MV-4-11 (cell line): ENCODE measurements at regions not wholly inside any gene's neighbourhood (a gene's known extent, or its start where the extent isn't known, plus 50 kb on each side); places are given as distances from the start of the nearest gene placed in this dataset.

ENCODE experiments used
- DNase-seq: peaks from one replicate; lab custom pipeline; 2025; lab: John Stamatoyannopoulos, UW

- DNase-seq: peak; percentile 67
These were observed 201.1 kb upstream of the FBXO11 start for GRCh38 chr2:48107326-48107925.

GRCh38 chr2:48108455-48108854, 202.2 kb upstream of the FBXO11 start:
- DNase-seq: no peak

- peak; percentile 66 for DNase-seq
These were observed 203.3 kb upstream of the FBXO11 start for GRCh38 chr2:48109491-48110204.

GRCh38 chr2:48110492-48110891, 204.0 kb upstream of the FOXN2 start:
- no peak for DNase-seq

GRCh38 chr2:48112911-48113680, 201.4 kb upstream of the FOXN2 start:
- peak; percentile 99 for DNase-seq

GRCh38 chr2:48113767-48114166, 200.7 kb upstream of the FOXN2 start:
- peak; percentile 37 for DNase-seq

- peak; percentile 68 for DNase-seq
These were observed 200.2 kb upstream of the FOXN2 start for GRCh38 chr2:48114256-48114655.

GRCh38 chr2:48116497-48116896, 198.0 kb upstream of the FOXN2 start:
- DNase-seq: peak; percentile 68

- DNase-seq: no peak
These were observed 195.6 kb upstream of the FOXN2 start for GRCh38 chr2:48118895-48119294.

GRCh38 chr2:48120112-48120511, 194.4 kb upstream of the FOXN2 start:
- no peak for DNase-seq

- DNase-seq: peak; percentile 94
These were observed 193.7 kb upstream of the FOXN2 start for GRCh38 chr2:48120759-48121242.

- DNase-seq: no peak
These were observed 192.3 kb upstream of the FOXN2 start for GRCh38 chr2:48122166-48122565.

- no peak for DNase-seq
These were observed 189.9 kb upstream of the FOXN2 start for GRCh38 chr2:48124592-48124991.

- peak; percentile 22 for DNase-seq
These were observed 188.3 kb upstream of the FOXN2 start for GRCh38 chr2:48126162-48126561.

GRCh38 chr2:48127612-48128191, 186.8 kb upstream of the FOXN2 start:
- no peak for DNase-seq

GRCh38 chr2:48129293-48129950, 185.1 kb upstream of the FOXN2 start:
- DNase-seq: no peak

- no peak for DNase-seq
These were observed 182.8 kb upstream of the FOXN2 start for GRCh38 chr2:48131539-48132270.

- DNase-seq: no peak
These were observed 182.2 kb upstream of the FOXN2 start for GRCh38 chr2:48132271-48132625.

- no peak for DNase-seq
These were observed 179.8 kb upstream of the FOXN2 start for GRCh38 chr2:48134704-48135103.

GRCh38 chr2:48135797-48136196, 178.7 kb upstream of the FOXN2 start:
- no peak for DNase-seq

GRCh38 chr2:48137829-48138228, 176.7 kb upstream of the FOXN2 start:
- DNase-seq: no peak
